ENCODE measurements at regions not wholly inside any gene's neighbourhood (a gene's known extent, or its start where the extent isn't known, plus 50 kb on each side); places are given as distances from the start of the nearest gene placed in this dataset.
A peak's percentile ranks its signal among the peaks of the same experiment; 100 is the strongest.
"Not testable (repeated sequence)": the region's sequence is repeated elsewhere in the genome, so short reads cannot be mapped to it uniquely, and the experiment has no call there.

GRCh38 chr14:43003845-43004244 is 1397.2 kb downstream of the LRFN5 start:
- DNase-seq, result no peak

GRCh38 chr14:43001731-43002130 is 1395.1 kb downstream of the LRFN5 start:
- no peak for DNase-seq

DNA sequence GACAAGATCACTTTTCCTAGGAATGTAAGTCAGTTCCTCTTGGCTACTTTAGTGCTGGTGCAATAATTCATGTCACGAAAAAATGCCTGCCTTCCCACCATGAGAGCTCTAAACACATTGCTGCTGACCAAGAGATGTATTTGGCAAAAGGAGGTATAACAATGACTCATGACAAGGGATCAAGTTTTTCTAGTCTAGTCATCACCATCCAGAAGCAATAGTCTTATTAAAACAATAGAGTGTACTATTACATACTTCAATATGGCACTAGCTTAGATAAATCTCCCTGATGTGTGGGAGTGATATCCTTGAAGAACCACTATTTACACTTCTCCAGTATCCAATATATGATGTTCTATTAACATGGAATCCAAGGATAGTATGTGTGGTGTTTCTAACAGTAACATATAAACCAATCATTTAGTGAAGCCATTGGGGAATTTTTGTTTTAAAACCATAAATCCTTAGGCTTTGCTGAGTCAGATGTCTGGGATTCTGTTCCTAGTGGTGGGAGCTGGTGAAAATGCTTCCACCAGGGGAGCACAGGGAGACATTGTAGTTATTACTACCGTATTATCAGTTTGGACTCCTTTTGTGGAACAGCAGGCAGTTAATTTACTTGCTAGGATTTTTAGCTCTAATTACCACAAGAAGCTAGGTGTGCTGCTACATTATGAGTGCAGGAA is 1387.5 kb downstream of the LRFN5 start:
- DNase-seq, result no peak

- DNase-seq, result no peak
Observed at GRCh38 chr14:42992930-42993329, 1386.3 kb downstream of the LRFN5 start.

DNA sequence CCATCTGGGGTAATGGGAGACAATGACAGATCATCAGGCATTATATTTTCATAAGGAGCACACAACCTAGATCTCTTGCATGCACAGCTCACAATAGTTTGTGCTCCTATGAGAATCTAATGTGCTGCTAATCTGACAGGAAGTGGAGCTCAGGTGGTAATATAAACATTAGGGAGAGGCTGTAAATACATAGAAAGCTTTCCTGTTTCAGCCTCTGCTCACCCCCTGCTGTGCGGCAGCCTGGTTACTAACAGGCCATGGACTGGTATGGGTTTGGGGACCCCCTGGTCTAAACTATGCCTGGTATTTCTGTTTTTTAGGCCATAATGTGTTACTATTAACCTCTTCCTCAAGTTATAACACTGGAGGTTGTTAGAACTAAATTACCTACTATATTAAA is 1373.7 kb downstream of the LRFN5 start:
- DNase-seq, result no peak

DNA sequence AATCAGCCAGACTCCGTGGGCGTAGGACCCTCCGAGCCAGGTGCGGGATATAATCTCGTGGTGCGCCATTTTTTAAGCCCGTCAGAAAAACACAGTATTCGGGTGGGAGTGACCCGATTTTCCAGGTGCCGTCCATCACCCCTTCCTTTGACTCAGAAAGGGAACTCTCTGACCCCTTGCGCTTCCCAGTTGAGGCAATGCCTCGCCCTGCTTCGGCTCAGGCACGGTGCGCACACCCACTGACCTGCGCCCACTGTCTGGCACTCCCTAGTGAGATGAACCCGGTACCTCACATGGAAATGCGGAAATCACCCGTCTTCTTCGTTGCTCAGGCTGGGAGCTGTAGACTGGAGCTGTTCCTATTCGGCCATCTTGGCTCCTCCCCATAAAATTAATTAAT is 1366.5 kb downstream of the LRFN5 start:
- not testable (repeated sequence) for DNase-seq

DNA sequence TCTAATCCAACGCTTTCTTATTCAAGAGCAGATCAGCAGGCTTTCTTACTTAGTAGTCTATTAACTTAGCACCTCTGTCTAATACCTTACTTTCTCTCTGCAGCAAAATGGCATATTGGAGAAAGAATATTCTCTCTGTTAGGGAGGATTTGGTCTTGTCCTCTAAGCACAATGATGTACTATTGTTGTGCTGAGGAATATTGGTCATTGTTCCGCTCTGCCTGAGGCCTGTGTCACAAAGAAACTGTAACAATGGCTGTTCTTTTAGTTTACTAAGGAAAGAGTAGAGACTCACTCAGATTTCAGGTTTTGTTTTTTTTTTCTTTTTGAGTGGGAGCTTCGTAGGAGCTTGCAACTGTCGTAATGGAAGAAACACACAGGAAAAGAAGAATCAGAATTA is 1358.8 kb downstream of the LRFN5 start:
- no peak for DNase-seq

DNA sequence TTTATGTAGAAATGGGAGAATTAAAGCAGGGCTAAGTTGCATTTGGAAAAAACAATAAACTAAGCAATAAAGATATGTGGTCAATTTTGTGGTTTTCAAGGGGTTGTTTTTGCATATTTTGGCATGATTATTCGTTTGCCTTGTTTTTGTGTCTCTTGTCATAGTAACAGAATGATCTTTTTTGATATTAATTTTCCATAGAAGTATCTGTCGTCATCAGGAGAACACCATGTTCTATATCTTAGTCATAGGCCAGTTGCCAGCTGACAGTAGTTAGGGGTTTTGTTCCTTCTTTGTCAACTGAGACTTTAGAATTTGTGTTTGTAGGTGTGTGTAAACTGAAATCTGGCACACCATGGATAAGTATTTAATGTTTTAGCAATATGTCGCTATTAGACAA is 1354.8 kb downstream of the LRFN5 start:
- DNase-seq, result no peak

DNA sequence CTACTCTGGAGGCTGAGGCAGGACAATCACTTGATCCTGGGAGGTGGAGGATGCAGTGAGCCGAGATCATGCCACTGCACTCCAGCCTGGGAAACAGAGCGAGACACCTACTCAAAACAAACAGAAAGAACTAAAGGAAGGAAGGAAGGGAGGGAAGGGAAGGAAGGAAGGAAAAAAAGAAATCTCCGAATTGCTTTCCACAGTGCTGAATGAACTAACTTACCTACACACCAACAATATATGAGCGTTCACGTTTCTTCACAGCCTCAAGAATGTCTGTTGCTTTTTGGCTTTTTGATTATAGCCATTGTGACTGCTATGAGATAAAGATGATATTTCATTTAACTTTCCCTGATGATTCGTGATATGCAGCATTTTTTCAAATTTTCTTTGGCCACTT is 1343.7 kb downstream of the LRFN5 start:
- no peak for DNase-seq

DNA sequence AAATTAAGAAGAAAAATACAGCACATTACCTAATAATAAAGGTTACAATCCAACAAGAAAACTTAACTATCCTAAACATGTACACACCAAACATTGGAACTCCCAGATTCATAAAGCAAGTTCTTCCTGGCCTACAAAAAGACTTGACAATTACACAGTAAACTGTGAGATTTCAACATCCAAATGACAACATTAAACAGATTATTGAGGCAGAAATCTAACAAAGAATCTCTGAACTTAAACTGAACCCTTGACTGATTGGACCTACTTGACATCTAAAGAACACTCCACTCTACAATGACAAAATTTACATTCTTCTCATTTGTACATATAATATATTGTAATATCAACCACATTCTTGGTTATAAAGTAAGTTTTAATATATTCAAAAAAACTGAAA is 1341.3 kb downstream of the LRFN5 start:
- DNase-seq, result no peak

DNA sequence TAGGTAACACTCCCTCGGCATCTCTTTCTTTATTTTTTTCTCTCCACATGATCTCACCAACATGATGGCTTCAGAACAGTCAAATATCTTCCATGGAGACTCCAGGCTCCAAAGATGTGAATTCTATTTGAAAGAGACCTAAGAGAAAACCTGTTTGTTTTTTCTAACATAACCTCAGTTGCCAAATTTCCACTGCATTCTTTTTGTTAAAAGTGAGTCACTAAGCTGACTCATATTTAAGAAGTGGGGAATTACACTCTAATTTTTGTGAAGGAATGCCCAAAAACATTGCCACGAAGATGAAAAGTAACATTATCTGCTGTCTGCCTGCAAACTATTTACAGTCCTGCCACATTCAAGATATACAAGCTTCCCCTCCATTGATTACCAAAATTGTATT is 1337.6 kb downstream of the LRFN5 start:
- DNase-seq, result no peak

GRCh38 chr14:42931308-42931707 is 1324.6 kb downstream of the LRFN5 start:
- no peak for DNase-seq

DNA sequence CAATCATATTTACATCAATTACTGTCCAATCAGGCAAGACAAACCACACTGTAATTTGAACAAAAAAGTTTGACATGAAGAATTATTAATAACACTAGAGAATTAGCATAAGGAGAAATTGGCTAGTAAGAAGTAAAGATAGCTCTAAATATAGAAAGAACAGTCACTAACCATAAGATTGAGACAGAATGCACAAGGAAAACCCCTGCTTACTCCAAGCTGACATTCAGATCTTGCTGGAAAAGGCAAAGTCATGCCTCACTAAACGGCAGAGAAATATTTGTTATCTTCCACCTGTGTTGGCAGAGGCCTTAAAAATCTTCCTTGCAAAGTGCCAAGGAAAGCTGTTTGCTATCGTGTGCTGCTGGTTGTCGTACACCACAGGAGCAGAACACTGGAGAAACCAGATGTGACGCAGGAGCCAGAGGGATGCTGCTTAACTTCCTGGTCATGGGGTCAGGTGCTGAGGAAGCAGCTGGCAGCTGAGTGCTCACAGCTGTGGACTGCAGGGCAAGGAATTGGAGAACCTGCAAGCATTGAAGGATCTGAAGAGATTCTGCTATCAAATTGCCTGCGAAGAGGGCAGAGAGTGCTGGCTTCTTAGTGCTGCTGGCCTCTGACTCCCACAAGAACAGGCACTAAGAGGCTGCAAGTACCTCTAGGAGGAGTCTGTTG is 1323.3 kb downstream of the LRFN5 start:
- DNase-seq, result peak in 1 of 2 donors; percentile 10

GRCh38 chr14:42927313-42927712 is 1320.6 kb downstream of the LRFN5 start:
- no peak for DNase-seq

- DNase-seq, result no peak
Observed at GRCh38 chr14:42921901-42922300, 1315.2 kb downstream of the LRFN5 start.

- DNase-seq, result no peak
Observed at GRCh38 chr14:42918615-42919014, 1311.9 kb downstream of the LRFN5 start.

DNA sequence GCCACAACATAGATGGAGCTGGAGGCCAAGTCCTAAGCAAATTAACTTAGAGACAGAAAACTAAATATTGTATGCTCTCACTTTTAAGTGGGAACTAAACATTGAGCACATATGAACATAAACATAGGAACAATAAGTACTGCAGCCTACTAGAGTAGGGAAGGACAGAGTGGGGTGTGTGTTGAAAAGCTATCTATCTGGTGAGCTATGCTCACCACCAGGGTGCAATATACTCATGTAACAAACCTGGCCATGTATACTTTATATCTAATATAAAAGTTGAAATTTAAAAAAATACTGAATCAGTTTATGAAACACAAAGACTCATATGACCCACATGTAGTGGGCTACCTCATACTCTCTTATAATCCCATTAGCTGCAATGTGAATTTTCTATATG is 1305.0 kb downstream of the LRFN5 start:
- DNase-seq, result no peak

DNA sequence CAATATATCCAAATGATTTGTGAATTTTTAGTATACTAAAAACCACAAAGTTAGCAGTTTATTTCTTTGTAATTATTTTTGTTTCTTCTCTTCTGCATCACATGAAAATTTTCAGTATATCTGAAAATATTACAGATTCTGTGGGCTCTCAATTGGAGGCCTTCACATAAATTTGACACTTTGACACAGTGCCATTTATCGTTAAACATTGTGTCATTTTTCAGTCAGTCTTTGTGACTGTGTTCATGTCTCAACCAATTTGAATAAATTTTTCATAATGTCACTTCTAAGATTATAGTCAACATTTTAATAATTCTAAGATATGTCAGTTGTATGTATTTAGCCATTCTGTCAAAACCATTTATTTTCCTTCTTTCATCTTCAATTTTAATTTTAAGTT is 1303.0 kb downstream of the LRFN5 start:
- DNase-seq, result no peak

GRCh38 chr14:42893183-42893582 is 1286.5 kb downstream of the LRFN5 start:
- DNase-seq, result no peak

- no peak for DNase-seq
Observed at GRCh38 chr14:42884100-42884499, 1277.4 kb downstream of the LRFN5 start.

DNA sequence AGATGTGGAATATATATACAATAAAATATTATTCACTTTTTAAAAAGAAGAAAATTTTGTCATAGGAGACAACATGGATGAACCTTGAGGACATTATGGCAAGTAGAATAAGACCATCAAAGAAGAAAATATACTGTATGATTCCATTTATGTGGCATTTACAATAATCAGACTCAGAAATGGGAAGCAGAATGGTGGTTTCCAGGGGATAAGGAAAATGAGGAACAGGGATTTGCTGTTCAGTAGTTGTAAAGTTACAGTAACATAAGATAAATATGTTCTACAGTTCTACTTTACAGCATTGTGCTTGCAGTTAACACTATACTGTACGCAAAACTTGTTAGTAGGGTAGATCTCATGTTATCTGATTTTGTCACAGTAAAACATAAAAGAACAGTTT is 1271.0 kb downstream of the LRFN5 start:
- no peak for DNase-seq

DNA sequence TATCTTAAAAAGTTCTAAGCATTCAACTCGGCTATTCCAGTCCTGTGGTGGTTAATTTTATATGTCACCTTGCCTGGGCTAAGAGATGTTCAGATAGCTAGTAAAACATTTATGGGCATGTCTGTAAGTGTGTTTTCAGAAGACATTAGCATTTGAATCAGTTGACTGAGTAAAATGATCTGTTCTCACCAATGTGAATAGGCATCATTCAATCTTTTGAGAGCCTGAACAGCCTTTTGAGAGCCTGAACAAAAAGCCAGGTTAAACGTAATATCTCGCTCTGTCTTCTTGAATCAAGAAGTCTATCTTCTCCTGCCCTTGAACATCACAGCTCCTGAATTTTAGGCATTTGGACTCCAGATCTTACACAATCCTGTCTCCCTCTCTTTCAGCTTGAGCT is 1266.1 kb downstream of the LRFN5 start:
- no peak for DNase-seq

DNA sequence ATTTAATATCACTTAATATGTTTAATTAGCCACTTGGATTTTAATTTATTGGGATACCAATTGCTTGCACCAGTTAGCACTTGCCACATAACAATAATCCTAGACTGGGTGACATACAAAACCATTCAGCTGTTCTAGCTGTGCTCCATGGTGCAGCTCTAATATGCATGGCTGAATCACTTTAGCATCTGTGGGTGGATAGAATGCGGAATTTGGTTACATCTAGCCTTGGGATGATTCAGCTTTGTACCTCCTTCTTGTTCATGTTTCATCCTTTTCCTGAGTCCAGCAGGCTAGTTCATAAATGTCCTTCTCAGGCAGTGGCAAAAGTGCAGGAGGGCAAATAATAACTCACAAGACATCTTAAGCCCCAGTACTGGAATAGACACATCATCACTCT is 1263.0 kb downstream of the LRFN5 start:
- DNase-seq, result no peak

- DNase-seq, result no peak
Observed at GRCh38 chr14:42862114-42862513, 1255.4 kb downstream of the LRFN5 start.

- no peak for DNase-seq
Observed at GRCh38 chr14:42860371-42860770, 1253.7 kb downstream of the LRFN5 start.
